ENCODE measurements at regions not wholly inside any gene's neighbourhood (a gene's known extent, or its start where the extent isn't known, plus 50 kb on each side); places are given as distances from the start of the nearest gene placed in this dataset.

DNA sequence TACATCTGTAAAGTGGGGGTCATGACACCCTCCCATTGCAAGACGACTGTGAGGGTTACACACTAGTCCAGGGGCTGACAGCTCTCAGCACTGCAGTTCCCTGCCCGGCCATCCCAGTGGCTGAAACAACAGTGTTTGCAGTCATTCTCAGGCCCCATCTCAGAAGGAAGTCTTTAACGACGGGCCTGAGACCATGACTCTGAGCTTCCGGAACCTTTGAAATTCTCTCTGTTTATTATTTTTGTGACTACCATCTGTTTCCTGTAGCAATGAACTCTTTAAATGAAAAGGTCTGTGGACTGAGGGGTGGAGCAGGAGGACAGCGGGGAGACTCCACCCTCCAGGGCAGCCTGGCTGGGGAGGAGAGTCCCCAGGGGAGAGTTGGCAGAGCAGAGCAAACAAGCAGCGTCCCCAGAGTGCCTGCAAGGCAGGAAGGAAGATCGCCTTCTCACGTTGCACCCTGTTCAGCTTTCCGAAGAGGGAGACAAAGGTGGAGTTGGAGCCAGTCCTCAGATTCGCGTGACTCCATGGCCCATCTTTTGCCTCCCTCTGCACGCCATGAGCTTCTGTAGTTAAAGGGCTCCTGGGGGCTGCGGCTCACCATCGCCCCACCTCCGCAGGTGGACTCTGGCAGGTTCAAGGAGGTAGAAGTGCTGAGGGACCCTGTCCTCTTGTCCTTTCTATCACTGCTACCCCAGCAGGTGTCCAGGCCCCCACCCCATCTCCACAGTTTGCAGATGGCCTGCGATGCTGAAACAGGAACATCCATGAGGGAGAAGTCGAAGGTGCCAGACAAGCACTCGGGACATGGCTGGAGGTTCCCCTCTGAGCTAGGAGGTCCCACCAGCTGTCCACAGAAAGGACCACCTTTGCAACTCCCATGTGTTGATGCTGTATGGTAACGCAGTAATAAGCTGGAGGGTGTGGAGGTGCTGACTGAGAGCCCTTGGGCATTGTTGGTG is 525.8 kb upstream of the PROK2 start:
- DNase-seq (ENCODE audit: low read depth): peak; percentile 66

DNA sequence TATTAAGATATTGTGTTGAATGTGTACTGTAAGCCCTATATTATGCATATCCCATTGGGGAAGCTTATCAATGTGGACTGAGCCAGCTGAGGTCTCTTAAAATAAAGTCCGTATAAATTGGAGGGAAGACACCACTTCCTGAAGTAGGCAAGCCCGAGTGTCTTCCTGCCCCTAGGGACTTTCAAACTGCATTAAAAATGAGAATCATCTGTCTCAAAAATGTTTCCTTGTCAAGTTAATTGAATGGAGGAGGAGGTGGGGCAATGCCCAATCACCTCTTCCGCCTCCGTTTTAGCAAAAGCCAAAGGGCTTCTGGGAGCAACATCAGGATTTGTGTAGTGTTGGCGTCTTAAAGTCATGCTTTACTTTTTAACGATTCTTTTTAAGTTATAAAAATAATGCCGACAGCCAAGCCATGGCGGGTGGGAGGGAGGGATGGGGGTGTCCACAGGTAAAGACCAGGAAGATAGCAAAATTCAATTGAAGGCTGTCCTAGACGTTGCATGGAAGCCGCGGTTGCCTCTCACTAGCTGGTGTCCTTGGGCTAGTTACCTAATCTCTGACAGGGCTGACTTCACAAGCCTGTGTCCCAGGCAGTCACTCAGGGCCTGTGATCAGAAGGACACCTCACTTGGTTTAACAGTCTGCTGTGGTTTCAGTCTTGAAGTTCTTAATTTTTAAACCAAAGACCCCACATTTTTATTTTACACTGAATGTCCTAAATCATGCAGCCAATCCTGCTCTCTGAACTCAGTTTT is 524.9 kb upstream of the PROK2 start:
- DNase-seq (ENCODE audit: low read depth): no peak

DNA sequence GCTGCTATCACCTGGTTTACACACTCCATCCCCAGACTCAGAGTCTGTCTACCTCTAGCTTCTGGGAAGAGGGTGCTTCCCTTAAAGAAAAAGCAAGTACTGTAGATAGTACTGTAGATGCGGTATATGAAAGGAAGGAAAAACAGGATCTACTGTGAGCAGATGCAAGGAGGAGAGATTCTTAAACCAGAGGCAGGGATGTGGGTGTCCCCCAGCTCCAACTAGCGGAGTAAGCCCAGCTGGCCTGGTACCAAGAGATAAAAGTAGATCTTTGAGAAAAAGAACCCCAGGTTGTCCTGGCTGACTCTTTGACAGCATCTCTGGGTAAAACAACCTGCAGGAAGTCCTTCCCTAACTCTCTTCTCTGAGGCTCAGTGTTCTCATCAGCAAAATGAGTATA is 523.7 kb upstream of the PROK2 start:
- no peak for DNase-seq (ENCODE audit: low read depth)

DNA sequence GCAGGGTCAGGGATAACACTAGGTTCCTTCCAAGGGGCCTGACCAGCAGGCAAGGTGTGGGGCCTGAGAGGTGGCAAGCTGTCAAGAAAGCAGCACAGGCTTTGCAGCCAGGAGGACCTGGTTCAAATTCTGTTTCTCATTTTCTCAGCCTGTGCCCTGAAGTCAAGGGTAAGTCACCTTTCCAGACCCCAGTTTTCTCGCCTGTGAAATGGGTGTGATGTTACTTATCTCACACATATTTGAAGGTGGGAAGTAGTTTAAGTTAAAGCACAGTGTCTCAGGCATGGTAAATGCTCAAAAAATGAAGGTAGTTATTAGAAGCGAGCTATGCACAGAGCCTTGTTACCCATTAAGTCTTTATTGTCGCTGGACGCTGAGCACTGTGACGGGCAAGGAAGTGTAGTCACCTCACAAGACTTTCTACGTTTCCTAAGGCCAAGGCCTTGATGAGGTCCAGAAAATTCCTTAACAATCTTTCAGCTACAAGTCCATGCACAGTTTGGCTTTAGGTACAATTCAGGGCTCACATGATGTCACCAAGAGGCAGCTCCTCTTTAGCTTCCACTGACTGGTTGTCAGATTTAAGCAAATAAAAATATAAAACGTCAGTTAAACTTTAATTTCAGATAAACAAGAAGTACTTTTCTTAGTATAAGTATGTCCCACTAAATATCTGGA is 522.6 kb upstream of the PROK2 start:
- no peak for DNase-seq (ENCODE audit: low read depth)

DNA sequence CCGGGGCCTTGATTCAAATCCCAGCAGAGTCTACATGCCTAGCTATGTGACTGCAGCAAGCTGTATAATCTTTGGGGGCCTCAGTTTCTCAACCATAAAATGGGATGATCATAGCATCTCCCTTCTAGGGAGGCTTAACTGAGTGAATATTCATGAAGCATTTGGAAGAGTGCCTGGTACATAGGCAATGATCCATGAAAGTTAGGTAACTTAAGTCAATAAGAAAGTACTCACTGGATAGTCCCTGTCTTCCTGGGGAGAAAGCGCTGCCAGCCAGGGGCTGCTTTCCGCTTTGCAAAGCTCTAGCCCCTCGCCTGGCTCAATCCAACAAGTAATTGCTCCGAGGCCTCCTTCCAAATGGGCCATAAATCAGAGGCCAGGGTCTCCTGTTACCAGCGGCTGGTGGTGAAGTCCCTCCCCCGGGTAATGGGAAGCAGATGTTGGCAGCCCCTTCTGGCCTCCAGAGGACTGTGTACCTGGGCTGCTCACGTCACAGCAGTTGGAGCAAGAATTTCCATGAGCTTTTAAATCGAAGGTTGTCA is 521.9 kb upstream of the PROK2 start:
- no peak for DNase-seq (ENCODE audit: low read depth)

DNA sequence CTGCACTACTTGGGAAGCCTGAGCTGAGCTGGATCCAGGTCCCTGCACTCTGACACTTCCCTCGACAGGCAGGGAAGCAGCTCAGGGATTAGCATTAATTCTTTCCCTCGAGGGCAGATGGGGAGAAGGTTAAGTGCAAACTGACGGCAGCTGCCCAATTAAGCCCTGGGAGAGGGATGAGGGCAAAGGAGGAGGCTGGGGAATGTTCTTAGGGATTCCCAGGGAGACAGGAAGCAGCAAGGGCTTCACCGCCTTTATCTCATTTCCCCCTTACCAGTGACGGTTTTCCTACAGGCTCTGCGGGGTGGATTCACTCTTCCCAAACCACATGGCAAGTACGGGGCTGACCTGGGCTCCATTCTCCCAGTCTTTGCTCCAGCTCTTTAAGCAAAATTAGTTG is 519.0 kb upstream of the PROK2 start:
- peak; percentile 18 for DNase-seq (ENCODE audit: low read depth)

DNA sequence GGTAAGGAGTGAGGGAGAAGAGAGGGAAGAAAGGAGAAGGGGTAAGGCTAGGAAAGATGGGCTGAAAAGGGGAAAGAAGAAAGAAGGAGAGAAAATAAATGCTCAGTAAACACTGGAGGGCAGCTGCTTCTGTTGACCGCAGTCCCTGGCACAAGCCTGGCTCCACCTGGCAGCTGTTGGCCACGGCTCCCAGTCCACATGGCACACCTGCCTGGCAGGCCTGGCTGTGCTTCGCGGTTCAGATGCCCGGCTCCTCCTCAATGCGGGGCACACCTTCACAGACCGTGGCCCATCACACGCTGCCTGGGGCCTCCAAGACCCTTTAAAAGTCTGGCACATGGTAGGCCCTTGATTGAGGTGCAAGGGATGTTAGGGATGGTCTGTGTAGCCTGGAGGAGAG is 516.8 kb upstream of the PROK2 start:
- DNase-seq (ENCODE audit: low read depth): no peak

DNA sequence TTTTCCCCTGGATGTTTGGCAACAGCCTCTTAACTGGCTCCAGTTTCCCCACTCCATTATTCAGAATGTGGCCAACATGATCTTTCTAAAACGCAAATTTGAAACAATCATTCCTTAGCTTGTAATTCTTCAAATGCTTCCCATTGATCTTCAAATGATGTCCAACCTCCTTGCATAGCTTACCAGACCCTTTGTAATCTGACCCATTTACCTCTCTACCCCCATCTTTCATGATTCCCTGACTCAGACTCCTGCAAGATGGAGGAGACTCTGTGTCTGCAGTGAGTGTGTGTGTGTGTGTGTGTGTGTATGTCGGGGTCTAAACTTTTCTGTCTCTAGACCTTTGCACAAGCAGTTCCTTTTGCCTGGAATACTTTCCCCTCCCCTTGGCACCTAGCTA is 515.7 kb upstream of the PROK2 start:
- no peak for DNase-seq (ENCODE audit: low read depth)

DNA sequence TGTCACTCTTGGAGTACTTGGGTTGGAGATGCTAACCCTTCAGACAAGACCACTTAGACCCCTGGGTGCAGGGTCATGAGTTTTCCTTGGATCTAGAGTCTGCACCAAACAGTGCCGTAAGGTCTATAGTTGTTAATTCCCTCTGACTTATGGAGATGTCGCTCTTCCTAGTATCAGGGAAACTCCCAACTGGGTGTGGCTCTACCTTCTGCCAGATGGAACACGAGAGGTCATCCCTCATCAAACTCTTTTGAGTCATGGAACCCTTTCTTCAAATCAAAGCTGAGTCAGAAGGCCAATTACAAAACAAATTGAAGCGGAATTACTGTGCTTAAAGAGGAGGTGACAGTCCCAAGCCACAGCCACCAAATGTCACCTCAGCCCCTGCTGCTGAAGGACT is 514.9 kb upstream of the PROK2 start:
- DNase-seq (ENCODE audit: low read depth): no peak

DNA sequence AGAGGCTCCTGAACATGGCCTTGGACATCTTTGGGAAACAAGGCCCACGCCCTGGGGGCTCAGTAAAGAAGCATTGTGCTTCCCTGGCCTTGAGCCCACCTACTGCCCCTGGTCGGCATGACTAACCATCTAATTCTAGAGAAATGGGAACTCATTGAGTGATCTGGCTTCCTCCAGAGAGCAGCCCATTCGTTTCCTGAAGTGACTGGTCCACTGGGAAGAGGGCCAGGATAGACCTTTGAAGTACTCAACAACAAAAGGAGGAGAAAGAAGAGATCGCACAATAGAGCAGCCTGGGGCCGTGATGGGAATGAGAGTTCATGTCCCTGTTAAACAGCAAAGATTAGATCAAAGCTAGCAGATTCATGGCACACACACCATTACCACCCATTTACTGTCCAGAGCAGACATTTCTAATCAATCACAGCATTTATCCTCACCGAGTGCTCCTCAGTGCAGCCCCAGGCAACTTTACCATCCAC is 514.4 kb upstream of the PROK2 start:
- DNase-seq (ENCODE audit: low read depth): peak; percentile 75

DNA sequence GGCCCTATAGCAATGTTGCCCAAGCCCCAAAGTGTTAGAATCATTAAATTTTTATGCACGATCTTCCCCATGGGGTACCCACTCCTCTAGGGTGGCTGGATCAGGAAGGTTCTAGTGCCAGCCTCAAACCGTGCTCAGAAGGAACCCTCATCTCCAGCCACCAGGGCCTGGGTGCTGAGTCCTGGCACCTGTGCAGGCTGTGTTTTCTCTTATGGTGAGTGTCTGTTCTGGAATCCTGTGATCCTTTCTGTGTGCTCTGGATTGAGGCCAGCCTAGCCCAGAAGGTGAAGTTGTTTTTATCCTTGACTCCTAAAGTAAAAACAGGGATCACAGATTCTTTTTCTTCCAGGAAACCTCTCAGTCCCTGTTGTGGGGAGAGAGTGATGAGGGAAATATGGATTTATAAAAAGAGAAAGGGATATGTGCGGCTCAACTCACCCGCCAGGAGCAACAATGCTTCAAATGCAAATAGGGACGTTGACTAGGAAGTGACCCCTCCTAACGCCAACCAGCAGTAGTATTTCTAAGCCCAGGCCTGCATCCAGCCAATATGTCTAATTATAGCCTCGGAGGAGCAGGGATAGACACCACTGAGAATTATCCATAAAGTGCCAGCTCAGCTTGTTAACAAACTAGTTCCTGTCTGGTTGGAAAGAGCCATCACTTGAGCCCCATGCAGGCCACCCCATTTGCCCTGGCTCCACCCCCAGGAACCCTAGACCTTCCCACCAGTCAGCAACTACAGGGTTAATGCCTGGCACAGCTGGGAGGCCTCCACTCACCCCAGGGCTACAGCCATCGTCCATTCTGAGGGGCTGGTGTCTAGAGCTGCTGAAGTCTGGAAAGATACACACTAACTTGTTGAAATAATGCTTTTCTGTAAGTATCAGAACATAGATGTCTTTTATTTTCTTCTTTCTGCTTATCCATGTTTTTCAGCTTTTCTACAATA is 513.5 kb upstream of the PROK2 start:
- DNase-seq (ENCODE audit: low read depth): no peak

DNA sequence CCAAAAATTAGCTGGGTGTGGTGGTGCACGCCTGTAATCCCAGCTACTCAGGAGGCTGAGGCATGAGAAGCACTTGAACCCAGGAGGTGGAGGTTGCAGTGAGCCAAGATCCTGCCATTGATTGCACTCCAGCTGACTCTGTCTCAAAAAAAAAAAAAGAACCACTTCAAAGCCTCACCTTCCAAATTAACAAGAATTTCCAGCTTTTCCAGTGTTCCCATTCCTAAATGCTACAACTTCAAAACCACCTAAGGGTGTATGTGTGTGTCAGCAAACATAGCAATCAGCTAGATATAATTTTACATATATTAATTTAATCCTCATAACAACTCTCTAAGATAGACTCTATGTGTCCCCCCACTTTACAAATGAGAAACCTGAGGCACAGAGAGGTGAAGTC is 512.5 kb upstream of the PROK2 start:
- DNase-seq (ENCODE audit: low read depth): no peak

DNA sequence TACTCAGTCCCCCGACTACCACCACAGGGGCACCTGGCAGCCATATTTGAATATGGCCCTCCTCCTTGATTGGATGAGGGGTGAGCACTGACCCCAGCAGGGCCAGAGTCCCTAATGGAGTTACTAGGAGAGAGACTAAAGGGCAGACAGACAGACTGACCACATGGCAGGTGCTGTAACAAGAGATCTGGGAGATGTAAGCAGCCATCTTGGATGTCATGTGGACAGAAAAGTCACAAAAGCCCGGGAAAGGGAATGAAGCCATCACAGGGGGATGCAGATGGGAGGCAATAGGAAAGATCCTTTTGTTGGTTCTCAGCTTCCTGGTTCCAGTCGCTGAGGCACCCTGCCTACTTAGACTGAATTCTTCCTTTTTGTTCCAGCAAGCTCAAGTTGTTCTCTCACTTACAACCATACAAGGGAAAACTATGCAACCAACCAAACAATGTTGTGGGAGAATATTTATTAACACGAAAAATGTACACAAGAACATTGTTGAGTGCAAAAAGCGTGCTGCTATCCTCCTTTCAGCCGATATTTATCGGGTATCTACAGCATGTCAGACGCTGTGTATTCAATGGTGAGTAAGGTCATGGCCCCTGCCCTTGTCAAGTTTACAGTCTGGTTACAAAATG is 511.6 kb upstream of the PROK2 start:
- DNase-seq (ENCODE audit: low read depth): no peak

DNA sequence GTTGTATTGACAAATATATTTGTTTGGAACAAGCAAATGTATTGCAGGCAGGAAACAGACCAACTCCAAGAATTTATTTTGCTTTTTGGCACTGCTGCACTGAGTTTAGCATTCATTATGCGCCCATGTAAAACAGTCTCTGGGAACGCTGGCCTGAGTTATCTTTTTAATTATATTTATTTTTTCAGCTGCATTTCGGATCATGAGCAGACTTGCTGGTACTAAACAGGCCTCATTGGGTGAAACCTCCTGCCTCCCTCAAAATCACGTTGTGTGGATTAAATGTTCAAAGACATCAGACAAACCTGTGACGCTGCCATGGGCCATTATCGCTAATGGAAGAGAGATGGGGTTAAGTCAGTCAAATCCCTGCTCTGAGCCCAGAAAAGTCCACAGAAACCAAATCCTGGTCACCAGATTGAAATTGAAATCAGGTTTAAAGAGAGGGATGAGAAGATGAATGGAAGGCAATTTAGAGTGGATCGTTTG is 511.1 kb upstream of the PROK2 start:
- no peak for DNase-seq (ENCODE audit: low read depth)

DNA sequence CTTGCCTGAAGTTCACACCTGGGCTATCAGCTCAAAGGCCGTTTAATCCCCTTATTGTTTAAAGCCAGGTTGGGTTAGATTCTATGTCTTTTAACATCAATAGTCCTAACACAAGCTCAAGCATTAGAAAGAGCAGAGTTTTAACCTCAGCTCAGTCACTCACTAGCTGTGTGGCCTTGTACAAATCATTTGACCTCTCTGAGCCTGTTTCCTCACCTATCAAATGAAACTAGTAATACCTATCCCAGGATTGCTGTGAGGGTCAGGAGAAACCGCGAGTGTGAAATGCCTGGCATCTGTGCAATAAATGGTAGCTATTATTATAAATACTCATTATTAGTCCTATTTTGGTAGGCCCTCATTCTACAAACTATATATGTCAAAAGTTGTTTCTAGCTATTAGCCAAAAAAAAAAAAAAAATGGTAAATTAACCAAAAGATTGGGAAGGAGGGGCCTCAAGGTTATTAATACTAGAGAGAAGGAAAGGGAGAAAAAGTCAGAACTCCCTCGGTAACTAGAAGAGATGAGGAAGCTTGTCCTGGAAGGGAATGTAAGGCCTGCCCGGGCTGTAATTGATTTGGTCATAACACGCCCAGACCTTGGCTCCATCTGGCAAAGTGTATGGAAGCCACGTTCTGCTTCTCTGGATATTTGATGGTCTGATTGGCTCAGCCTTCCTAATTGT is 510.5 kb upstream of the PROK2 start:
- no peak for DNase-seq (ENCODE audit: low read depth)

DNA sequence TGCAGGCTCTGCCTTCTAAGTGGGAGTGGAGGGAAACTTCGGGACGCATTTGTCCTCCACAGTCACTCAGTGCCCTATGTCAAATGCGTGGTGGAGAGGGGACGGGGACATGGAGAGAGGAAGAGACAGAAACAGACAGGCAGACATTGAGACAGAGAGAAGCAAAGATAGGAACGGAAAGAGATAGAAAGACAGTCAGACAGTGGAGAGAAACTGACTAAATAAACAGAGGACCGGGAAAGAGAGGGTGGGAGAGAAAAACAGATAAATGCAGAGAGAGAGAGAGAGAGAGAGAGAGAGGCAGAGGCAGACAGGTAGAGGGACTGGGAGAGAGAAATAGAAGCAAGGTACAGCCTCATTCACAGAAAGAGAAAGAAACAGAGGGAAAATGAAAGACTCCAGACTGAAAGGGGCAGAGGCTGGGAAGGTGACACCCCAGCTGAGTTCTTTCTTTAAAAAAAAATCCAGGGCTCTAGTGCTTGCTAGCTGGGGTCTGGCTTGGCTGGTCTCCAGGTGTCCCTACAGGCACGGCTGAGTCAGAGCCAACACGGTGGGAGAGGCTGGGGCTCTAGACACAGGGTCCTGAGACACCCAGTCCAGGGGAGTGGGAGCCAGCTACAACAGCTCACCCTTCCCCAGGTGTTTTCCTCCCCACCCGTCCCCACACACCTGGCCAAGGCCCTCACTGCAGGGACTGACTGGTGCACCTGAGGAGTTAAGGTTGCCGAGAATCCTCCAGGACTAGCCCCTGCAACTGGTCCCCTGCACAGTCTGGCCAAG is 506.1 kb upstream of the PROK2 start:
- no peak for DNase-seq (ENCODE audit: low read depth)

DNA sequence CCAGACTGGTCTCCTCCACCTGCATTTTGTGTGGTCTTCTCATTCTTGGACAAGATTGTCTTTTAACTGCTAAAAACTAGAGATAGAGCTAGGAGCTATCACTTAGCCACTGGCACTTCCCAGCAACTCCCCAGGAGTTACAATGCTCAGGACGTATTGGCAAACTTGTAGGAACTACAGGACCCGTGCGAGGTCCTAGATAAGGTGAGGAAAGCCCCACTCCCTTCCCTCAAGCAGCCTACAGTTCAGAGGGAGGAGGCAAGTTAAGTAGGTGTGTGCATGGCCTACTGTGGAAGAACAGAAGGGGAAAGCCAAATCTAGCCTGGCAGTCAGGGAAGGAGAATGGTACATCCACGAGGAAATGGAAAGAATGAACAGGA is 504.7 kb upstream of the PROK2 start:
- DNase-seq (ENCODE audit: low read depth): no peak

DNA sequence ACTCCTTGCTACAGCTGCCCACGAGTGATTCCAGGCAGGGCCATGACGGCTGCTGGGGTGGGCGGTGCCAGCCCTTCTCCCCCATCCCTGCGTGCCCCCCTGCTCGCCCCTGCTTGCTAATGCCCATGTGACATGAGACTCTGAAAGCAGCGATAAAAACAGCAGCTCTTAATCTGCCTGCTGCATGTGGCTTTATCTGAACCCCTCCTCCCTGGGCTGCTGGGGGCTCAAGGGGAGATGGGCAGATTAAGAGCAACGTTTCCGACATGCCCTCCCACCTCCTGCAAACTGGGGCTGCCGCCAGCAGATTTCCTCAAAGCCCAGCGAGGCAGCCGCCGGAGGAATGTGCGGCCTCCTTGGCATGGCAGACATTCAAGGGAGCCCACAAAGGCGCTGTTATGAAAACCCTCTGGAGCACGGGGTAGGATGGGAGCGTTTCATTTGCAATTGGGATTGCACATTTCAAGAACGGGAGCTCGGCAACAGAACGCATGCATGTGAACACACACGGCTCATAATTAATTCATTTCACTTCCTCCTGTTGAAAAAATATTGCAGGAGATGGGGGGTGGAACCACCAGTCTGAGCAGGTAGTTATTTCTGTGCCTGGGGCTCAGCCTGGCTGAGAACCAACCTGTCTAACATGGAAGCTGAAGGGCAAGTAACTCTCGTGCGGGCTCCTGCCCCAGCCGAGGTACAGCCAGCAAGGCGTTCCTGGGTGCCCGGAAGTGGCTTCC is 504.2 kb upstream of the PROK2 start:
- DNase-seq (ENCODE audit: low read depth): peak; percentile 42

Data from HT1080 (cell line).